NCI-H510A (cell line): ENCODE measurements at regions not wholly inside any gene's neighbourhood (a gene's known extent, or its start where the extent isn't known, plus 50 kb on each side); places are given as distances from the start of the nearest gene placed in this dataset.

Experiments
- DNase-seq: peaks from one replicate; lab custom pipeline; 2025; lab: John Stamatoyannopoulos, UW

DNA sequence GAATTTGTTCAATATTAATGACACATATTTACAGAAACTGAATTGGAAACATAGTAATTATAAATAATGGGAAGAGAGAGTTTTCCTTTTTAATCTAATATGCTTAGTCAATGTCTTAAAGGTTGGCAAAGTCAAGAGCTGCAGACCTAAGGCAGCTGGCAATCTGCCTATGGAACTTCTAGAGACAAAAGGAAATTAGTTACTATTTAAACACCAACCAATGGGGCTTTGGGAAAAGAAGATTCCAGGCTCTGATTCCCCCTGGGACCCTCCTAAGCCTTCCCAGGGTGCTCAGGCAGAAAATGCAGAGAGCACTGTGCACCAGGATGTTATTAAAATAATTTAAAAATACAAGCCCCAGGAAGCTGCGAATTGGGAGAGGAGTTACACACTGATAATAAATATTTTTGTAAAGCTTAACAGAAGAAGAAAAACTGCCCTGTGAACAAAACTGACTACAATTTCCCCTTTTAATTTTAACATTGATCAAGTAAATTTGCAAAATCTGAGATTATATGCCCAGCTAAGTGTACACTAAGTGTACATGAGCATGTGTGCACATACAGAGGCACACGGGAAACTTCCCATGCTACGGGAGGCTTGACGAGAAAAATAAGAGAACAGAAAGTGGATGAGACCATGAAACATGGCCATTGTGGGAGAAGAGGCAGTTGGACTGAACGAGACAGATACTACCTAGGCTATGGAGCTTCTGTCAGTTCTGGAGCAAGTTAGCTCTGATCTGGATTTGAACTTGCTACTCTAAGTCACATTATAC lies 77.4 kb upstream of the ADAMTS16 start:
- no peak for DNase-seq

DNA sequence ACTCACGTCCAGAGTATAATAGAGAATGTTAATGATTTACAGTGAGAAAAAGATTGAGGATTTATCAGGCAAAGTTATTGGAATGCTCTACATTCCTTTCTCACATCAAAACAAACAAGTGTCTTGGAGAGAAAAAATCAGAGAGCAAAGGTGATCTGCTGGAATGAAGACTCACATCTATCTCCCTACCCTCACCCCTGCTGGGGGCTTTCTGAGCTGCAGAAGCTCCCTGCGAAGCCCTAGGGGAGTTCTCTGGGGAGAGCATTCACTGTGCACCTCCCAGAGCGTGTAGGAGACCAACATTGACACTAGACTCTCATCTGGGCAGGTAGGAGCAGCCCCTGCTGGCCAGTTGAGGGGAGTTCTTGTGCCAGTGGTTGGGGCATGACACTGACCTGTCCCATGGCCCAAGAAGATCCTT lies 76.6 kb upstream of the ADAMTS16 start:
- DNase-seq, result no peak

DNA sequence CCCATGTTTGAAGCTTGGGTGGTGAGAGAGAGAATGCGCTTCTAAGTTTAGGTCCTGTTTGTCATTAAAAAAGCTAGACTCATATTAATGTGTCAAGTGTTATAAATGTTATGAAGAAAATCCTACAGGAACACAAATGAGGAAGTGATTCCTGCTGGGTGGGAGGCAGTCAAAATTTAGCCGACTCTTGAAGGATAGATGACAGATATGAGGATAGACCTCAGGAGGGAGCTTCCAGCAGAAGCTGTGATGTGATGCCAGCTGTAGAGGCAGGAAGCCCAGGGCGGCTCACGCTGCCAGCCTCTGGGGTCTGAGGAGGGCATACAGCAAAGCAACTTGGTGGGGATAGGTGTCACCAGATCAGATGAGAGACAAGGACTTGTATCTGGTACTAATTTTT lies 74.7 kb upstream of the ADAMTS16 start:
- DNase-seq, result no peak

DNA sequence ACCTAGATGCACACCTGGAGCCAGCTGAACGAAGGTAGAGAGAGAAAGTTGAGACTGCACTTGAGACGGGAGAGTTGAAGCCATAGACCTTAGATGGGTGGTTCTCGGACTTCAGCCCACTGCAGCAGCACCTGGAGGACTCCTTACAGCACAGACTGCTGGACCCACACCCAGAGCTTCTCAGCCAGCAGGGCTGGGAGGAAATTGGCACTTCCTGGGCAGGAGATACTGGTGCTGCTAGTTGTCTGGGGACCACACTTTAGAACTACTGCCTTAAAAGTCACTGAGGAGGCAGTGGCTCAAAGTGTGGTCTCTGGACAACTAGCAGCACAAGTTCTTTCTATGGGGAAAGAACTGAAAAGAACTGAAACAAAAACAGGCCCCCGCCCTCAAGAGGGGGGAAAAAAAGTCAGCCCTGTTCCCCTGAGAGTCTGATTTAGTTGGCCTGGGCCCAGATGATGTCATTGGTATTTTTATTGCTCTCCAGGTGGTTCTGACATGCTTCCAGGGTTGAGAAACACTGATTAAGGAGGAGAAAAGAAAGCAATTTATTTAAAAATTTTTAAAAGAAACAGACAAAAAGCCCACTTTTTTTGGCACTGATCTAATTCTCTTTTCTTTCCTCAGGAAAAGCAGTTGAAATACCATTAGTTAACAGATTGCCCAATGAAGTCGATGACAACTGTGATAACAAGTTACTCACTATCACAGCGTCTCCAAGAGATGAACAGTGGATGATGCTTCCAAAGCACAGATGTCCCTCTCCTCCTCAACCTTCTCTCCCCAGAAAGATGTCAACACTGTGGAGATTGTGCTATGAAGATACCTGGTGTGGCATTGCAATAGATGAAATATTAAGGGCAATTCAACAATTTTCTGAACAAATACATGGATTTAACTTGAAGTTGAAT lies 73.6 kb upstream of the ADAMTS16 start:
- DNase-seq, result no peak

DNA sequence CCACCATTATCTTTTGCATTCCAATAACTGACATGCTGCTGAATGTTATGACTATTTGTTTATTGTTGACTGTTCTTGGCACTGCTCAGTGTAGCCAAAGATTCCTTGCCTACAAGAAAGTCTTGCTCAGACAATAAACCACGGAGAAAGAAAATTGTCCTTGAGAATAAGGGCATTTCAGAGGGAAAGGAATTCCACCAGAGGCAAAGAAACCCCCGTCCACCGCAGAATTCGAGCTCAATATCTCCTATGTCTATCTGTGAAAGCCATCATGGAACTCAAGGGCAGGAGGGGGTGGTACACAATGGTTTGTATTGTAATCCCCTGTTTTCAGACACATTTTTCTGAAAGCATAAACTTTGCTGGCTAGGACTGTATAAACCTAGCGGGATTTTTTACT lies 70.3 kb upstream of the ADAMTS16 start:
- no peak for DNase-seq

DNA sequence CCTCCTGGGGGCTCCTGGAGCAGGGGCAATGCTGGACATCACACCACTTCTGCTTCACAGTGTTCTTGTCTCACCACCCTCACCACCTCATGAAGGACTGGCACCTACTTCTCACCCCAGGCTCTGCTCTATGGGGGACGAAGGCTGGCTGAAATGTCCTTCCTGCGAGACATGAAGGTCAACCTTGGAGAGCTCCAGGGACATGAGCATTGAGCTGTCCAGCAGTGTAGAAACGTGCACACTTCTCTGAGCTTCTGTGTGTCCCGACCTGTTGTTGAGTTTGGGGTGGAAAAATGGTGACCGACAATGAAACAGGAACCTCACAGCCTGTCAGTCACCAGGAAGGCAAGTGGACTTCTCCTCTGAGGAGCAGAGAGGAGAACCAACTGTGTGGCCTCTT lies 68.6 kb upstream of the ADAMTS16 start:
- no peak for DNase-seq

DNA sequence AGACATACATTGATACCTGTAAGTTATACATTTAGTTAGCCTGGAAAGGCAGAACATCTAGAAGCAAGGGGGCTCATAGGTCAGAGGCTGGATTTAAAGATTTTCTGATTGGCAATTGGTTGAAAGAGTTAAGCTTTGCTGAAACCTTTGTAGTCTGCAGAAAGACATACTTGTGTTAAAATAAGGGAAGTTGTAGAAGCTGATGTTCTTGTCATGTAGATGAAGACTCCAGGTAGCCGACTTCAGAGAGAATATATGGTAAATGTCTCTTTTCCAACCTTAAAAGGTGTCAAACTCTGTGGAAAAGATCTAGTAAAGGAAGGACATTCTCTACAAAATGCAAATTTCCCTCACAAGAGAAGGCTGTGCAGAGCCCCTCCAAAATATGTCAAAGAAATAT lies 62.9 kb upstream of the ADAMTS16 start:
- no peak for DNase-seq

DNA sequence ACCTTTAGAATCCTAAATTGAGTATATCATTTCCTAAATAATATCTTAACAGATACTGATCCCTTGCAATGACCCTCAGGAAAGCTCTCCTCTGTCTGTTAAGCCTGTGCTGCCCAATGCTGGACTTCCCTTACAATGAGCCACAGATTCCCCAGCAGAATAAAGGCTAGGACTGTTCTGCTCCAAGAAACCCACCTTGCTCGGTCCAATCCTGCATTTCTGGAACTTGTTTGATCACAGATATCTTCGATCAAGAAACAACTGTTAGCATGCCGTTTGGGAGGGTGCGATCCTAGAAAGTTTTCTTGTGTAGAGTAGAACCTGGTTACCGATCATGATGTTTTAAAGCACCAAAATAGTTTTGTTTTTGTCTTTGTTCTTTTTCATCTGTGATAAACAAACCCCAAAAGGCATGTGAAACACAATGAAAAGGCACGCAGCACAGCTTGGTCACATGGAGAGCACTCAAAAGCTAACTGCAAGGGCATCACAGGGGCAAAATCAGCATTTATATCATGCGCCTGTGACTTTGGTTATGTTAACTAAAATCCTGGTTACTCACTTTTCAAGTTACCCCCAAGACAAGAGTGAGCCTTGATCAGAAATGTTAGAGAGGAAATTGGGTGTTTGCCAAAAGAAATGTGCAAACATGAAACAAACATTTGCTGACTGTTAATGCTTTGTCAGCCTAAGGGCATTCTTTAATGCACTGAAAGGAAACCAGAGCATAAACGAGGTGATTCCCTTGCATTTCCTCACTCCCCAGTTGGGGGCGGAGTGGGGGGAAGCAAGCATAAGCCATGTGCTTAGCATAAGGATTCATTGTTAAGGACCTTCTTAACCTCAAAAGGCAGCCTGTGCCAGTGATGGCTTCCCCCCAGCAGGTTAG lies 61.9 kb upstream of the ADAMTS16 start:
- DNase-seq, result no peak

DNA sequence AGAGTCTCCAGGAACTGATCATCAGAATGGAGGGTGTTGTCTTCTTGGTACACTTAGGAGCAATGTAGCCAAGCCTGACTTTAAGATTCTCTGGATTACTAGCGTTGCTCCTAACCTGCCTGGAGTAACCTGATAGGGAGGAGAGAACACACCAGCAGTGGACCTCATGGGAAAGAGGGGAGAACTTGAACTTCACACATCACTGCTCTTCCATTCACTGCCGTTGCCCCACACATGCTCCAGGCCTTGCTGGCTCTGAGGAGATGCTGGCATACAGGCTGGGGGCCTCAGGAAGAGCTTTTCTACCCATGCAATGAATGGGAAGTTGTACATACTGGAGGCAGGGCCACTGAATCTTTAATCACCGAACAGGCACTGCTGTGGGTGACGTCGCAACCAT lies 60.3 kb upstream of the ADAMTS16 start:
- DNase-seq, result no peak

DNA sequence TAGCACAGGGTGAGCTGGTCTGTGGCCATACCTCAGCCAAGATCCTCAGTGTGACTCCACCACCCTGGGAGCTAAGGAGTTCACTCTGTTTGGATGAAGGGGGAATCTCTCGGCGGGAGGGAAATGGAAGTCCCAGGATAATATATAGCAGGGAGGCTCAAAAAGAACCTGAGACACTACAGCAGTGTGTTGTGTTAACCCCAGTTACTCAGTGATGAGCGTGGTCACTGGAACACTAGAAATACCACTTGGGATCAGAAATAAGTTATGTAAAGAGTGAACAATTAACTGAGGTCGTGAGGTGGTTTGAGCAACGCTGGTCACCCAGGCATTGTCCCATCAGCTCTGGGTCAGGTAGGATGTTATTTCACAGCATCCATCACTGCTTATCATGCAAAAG lies 59.3 kb upstream of the ADAMTS16 start:
- no peak for DNase-seq

DNA sequence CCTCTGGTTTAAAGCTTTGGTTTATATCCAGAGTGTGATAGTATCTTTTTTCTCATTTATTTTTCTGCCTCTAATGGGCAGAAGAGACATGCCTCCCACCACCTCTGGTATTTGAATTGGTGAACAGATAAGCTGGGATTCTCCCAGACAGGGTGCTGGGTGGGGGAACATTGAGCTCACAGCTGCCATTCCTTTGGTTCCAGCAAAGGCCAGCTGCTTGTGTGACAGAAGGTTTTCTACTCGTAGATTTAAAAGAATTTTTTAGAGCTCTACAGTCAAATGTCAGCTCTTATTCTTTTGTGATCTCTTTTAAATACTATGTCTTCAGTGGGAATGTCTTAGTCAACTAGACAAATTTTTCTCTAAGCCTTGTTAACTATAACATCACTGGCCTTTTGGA lies 54.7 kb upstream of the ADAMTS16 start:
- DNase-seq, result no peak

DNA sequence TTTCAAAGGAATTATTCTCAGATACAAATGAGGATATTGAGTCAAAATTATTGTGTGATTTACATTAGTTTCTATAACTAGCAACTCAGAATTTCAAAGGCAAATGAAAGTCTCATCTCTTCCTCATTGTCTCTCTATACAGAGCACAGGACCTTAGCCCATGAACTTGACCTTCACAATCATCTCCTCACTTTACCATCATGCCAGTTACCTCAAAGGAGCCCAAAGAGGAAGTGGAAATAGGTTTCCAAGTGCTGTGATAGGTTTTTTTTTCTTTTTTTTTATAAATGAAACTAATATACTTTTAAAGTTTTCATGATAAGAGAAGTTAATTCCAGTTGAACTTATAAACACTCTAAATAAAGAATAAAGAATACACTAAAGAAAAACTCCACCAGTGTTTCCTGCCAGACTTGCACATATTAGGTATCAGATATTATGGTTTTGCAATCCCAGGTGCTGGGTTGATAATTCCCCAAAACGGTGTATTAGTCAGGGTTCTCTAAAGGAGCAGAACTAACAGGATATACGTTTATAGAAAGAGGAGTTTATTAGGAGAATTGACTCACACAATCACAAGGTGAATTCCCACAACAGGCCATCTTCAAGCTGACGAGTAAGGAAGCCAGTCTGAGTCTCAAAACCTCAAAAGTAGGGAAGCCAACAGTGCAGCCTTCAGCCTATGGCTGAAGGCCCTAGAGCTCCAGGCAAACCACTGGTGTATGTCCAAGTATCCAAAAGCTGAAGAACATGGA lies 50.1 kb upstream of the ADAMTS16 start:
- no peak for DNase-seq
